Stimulated activated CD4-positive, alpha-beta T cell treated with anti-CD3 and anti-CD28 coated beads, Interleukin-15, amount 100 ng/mL, for 24 hours (primary cell): ENCODE measurements at regions not wholly inside any gene's neighbourhood (a gene's known extent, or its start where the extent isn't known, plus 50 kb on each side); places are given as distances from the start of the nearest gene placed in this dataset.

Source experiments
- DNase-seq: peaks from one replicate; pipeline ENCODE4 v3.0.0-alpha.2; 2020

GRCh38 chr1:219120624-219121544, 52.8 kb upstream of the LYPLAL1 start:
- no peak for DNase-seq

- DNase-seq: no peak
Observed at GRCh38 chr1:219121679-219122078, 52.0 kb upstream of the LYPLAL1 start.

GRCh38 chr1:219123036-219123435, 50.6 kb upstream of the LYPLAL1 start:
- no peak for DNase-seq
